Fibroblast of lung (primary cell): ENCODE measurements at regions not wholly inside any gene's neighbourhood (a gene's known extent, or its start where the extent isn't known, plus 50 kb on each side); places are given as distances from the start of the nearest gene placed in this dataset.

Experiments used
- DNase-seq, 2 donors: peaks; one replicate each; pipeline versions ENCODE4 v3.0.0 to v3.0.0-alpha.2; 2010; ENCODE audit warnings: low read depth in 2 of 2
- H2AFZ ChIP-seq: 2 replicates; pipeline ENCODE4 v1.5.1; 2012; ENCODE audit warnings: low read length, control low read depth, inconsistent platforms
- H3K27ac ChIP-seq: 2 replicates; pipeline ENCODE4 v1.5.1; 2011; ENCODE audit warnings: low read length, control low read depth; ENCODE audit not compliant: insufficient read depth
- H3K27me3 ChIP-seq: 2 replicates; pipeline ENCODE4 v1.5.1; 2011; ENCODE audit warnings: mild to moderate bottlenecking, low read length; ENCODE audit not compliant: control insufficient read depth, insufficient read depth
- H3K36me3 ChIP-seq: 2 replicates; pipeline ENCODE4 v1.5.1; 2011; ENCODE audit warnings: low read length; ENCODE audit not compliant: control insufficient read depth, insufficient read depth
- H3K4me1 ChIP-seq: 2 replicates; pipeline ENCODE4 v1.5.1; 2011; ENCODE audit warnings: low read length; ENCODE audit not compliant: control insufficient read depth, insufficient read depth; ENCODE audit errors: extremely low read depth
- H3K4me2 ChIP-seq: 2 replicates; pipeline ENCODE4 v1.5.1; 2011; ENCODE audit warnings: low read length, control low read depth; ENCODE audit not compliant: insufficient read depth; ENCODE audit errors: extremely low read depth
- H3K4me3 ChIP-seq, 4 experiments: fragments of 200-600 bp in 1 of 4; sonication (generic) in 1 of 4; replicated peaks in 1 of 4; 2 replicates each; pipeline ENCODE4 v1.5.1; 2011 to 2016; ENCODE audit warnings: low read length in 4 of 4, low read depth in 3 of 4, mild to moderate bottlenecking in 3 of 4, control low read depth in 2 of 4, inconsistent platforms in 1 of 4, mixed read lengths in 1 of 4; ENCODE audit not compliant: insufficient read depth in 1 of 4; ENCODE audit errors: control extremely low read depth in 1 of 4
- H3K79me2 ChIP-seq: 2 replicates; pipeline ENCODE4 v1.5.1; 2012; ENCODE audit warnings: mild to moderate bottlenecking, low read length, inconsistent platforms; ENCODE audit not compliant: control insufficient read depth, insufficient read depth
- H3K9ac ChIP-seq: 2 replicates; pipeline ENCODE4 v1.5.1; 2011; ENCODE audit warnings: mild to moderate bottlenecking, low read length, control low read depth; ENCODE audit not compliant: insufficient read depth
- H3K9me3 ChIP-seq: 2 replicates; pipeline ENCODE4 v1.5.1; 2012; ENCODE audit warnings: low read depth, low read length; ENCODE audit not compliant: control insufficient read depth, insufficient read depth
- H4K20me1 ChIP-seq: 2 replicates; pipeline ENCODE4 v1.5.1; 2011; ENCODE audit warnings: low read length; ENCODE audit not compliant: control insufficient read depth, insufficient read depth; ENCODE audit errors: extremely low read depth
- CTCF ChIP-seq, 2 donors: IDR thresholded peaks in 1 of 2; conservative IDR thresholded peaks in 1 of 2; 1 replicate in 1 of 2; 2 replicates in 1 of 2; pipeline ENCODE4 v1.5.1; 2011 to 2012; ENCODE audit warnings: low read length in 2 of 2, control low read depth in 1 of 2, inconsistent platforms in 1 of 2, low read depth in 1 of 2, mild to moderate bottlenecking in 1 of 2
- EZH2 ChIP-seq: IDR thresholded peaks from 2 replicates; pipeline ENCODE4 v1.5.1; 2012; ENCODE audit warnings: low read length, control low read depth, mild to moderate bottlenecking; ENCODE audit errors: missing control alignments

GRCh38 chr5:179453616-179454015, 96.7 kb upstream of the RUFY1 start:
- Histone ChIP-seq H3K4me1 (no peaks in the 10 kb centered on the region), H3K27ac (no peak overlapping the region), H3K9me3 (no peaks in the 10 kb centered on the region), H3K4me2 (no peak overlapping the region), H2AFZ (no peak overlapping the region), H3K36me3 (no peaks in the 10 kb centered on the region), H3K4me3 (no peak overlapping the region), H3K79me2 (no peaks in the 10 kb centered on the region), H4K20me1 (no peaks in the 10 kb centered on the region), H3K9ac (no peak overlapping the region), H3K27me3 (no peaks in the 10 kb centered on the region)
- no peak for TF ChIP-seq EZH2
- TF ChIP-seq CTCF (conservative IDR thresholded peaks at IDR 0.05 in 1 of 2, IDR thresholded peaks at IDR 0.05 in 1 of 2; ENCODE audit: low read depth in 1 of 2, low read length in 2 of 2), result no peak
- no peak for DNase-seq

GRCh38 chr5:179452356-179453230, 97.8 kb upstream of the RUFY1 start:
- Histone ChIP-seq H3K4me1 (no peaks in the 10 kb centered on the region), H4K20me1 (no peaks in the 10 kb centered on the region), H2AFZ (no peak overlapping the region), H3K27ac (no peak overlapping the region), H3K4me3 (no peak overlapping the region), H3K79me2 (no peaks in the 10 kb centered on the region), H3K36me3 (no peaks in the 10 kb centered on the region), H3K9me3 (no peaks in the 10 kb centered on the region), H3K9ac (no peak overlapping the region), H3K27me3 (no peaks in the 10 kb centered on the region), H3K4me2 (no peak overlapping the region)
- TF ChIP-seq CTCF (conservative IDR thresholded peaks at IDR 0.05 in 1 of 2, IDR thresholded peaks at IDR 0.05 in 1 of 2; ENCODE audit: low read depth in 1 of 2, low read length in 2 of 2), result no peak
- no peak for DNase-seq

GRCh38 chr5:179451828-179452196, 98.5 kb upstream of the RUFY1 start:
- no peaks in the 10 kb centered on the region for H3K9me3 ChIP-seq
- no peaks in the 10 kb centered on the region for H3K4me1 ChIP-seq
- DNase-seq, result no peak
- no peaks in the 10 kb centered on the region for H4K20me1 ChIP-seq
- no peak overlapping the region for H3K27ac ChIP-seq
- no peak overlapping the region for H3K9ac ChIP-seq
- no peak overlapping the region for H3K4me2 ChIP-seq
- no peaks in the 10 kb centered on the region for H3K27me3 ChIP-seq
- no peaks in the 10 kb centered on the region for H3K79me2 ChIP-seq
- no peaks in the 10 kb centered on the region for H3K36me3 ChIP-seq
- TF ChIP-seq EZH2 (no peak), CTCF (conservative IDR thresholded peaks at IDR 0.05 in 1 of 2, IDR thresholded peaks at IDR 0.05 in 1 of 2; ENCODE audit: low read depth in 1 of 2, low read length in 2 of 2) (no peak)
- H3K4me3 ChIP-seq, result no peak overlapping the region
- no peak overlapping the region for H2AFZ ChIP-seq
